ENCODE measurements at regions not wholly inside any gene's neighbourhood (a gene's known extent, or its start where the extent isn't known, plus 50 kb on each side); places are given as distances from the start of the nearest gene placed in this dataset.

GRCh38 chr3:106842151-106842550 is 535.1 kb upstream of the CCDC54 start:
- H3K36me3 ChIP-seq (ENCODE audit: control insufficient read depth in 4 of 4, insufficient read depth in 3 of 4, low read depth in 1 of 4, low read length in 3 of 4) = no peaks in the 10 kb centered on the region
- H3K27ac ChIP-seq (ENCODE audit: low read depth in 1 of 2, low read length in 2 of 2) = no peak overlapping the region
- H3K9me3 ChIP-seq (ENCODE audit: control insufficient read depth in 4 of 4, low read length in 3 of 4) = no peaks in the 10 kb centered on the region
- H3K9ac ChIP-seq (ENCODE audit: low read depth in 1 of 2, low read length in 2 of 2) = no peak overlapping the region
- no peaks in the 10 kb centered on the region for H3K27me3 ChIP-seq (ENCODE audit: control insufficient read depth in 4 of 4, insufficient read depth in 4 of 4, low read length in 3 of 4)
- TF ChIP-seq, protein P1, sequence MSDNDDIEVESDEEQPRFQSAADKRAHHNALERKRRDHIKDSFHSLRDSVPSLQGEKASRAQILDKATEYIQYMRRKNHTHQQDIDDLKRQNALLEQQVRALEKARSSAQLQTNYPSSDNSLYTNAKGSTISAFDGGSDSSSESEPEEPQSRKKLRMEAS (IDR thresholded peaks at IDR 0.05) = no peak
- TF ChIP-seq YY1 (IDR thresholded peaks at IDR 0.05) (no peak), FOXA2 (IDR thresholded peaks at IDR 0.05) (no peak), RAD21 (IDR thresholded peaks at IDR 0.05) (no peak), RXRA (IDR thresholded peaks at IDR 0.05) (no peak), NR2F2 (IDR thresholded peaks at IDR 0.05) (no peak), HNF4G (IDR thresholded peaks at IDR 0.05) (no peak), CTCF (IDR thresholded peaks at IDR 0.05; ENCODE audit: low read depth, low read length, missing input control) (no peak), ATF3 (IDR thresholded peaks at IDR 0.05) (no peak), TAF1 (conservative IDR thresholded peaks at IDR 0.05) (no peak)
- TF ChIP-seq, protein P2, sequence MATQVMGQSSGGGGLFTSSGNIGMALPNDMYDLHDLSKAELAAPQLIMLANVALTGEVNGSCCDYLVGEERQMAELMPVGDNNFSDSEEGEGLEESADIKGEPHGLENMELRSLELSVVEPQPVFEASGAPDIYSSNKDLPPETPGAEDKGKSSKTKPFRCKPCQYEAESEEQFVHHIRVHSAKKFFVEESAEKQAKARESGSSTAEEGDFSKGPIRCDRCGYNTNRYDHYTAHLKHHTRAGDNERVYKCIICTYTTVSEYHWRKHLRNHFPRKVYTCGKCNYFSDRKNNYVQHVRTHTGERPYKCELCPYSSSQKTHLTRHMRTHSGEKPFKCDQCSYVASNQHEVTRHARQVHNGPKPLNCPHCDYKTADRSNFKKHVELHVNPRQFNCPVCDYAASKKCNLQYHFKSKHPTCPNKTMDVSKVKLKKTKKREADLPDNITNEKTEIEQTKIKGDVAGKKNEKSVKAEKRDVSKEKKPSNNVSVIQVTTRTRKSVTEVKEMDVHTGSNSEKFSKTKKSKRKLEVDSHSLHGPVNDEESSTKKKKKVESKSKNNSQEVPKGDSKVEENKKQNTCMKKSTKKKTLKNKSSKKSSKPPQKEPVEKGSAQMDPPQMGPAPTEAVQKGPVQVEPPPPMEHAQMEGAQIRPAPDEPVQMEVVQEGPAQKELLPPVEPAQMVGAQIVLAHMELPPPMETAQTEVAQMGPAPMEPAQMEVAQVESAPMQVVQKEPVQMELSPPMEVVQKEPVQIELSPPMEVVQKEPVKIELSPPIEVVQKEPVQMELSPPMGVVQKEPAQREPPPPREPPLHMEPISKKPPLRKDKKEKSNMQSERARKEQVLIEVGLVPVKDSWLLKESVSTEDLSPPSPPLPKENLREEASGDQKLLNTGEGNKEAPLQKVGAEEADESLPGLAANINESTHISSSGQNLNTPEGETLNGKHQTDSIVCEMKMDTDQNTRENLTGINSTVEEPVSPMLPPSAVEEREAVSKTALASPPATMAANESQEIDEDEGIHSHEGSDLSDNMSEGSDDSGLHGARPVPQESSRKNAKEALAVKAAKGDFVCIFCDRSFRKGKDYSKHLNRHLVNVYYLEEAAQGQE (IDR thresholded peaks at IDR 0.05) = no peak
- H3K4me3 ChIP-seq (ENCODE audit: low read depth in 1 of 3, low read length in 3 of 3) = no peak overlapping the region
- no peaks in the 10 kb centered on the region for H3K4me1 ChIP-seq (ENCODE audit: control insufficient read depth in 4 of 4, insufficient read depth in 4 of 4, low read length in 3 of 4)
- no peak for DNase-seq (ENCODE audit: low spot score)
- 47% methylated on average over 2 of the region's 2 CpGs for WGBS

GRCh38 chr3:106844638-106845037 is 532.6 kb upstream of the CCDC54 start:
- TF ChIP-seq HNF4G (IDR thresholded peaks at IDR 0.05) (no peak), ATF3 (IDR thresholded peaks at IDR 0.05) (no peak), HNF4A (conservative IDR thresholded peaks at IDR 0.05) (no peak), GABPA (IDR thresholded peaks at IDR 0.05 in 1 of 2, conservative IDR thresholded peaks at IDR 0.05 in 1 of 2) (no peak), EGR1 (IDR thresholded peaks at IDR 0.05; ENCODE audit: low read depth in 2 of 2) (no peak)
- DNase-seq (ENCODE audit: low spot score) = no peak
- no peak overlapping the region for H3K4me3 ChIP-seq (ENCODE audit: low read depth in 1 of 3, low read length in 3 of 3)

More at GRCh38 chr3:106844638-106845037, 532.6 kb upstream of the CCDC54 start:
- H3K9me3 ChIP-seq (ENCODE audit: control insufficient read depth in 4 of 4, low read length in 3 of 4) = no peaks in the 10 kb centered on the region
- no peak overlapping the region for H3K27ac ChIP-seq (ENCODE audit: low read depth in 1 of 2, low read length in 2 of 2)
- no peak overlapping the region for H3K9ac ChIP-seq (ENCODE audit: low read depth in 1 of 2, low read length in 2 of 2)
- no peaks in the 10 kb centered on the region for H3K4me1 ChIP-seq (ENCODE audit: control insufficient read depth in 4 of 4, insufficient read depth in 4 of 4, low read length in 3 of 4)
- H3K36me3 ChIP-seq (ENCODE audit: control insufficient read depth in 4 of 4, insufficient read depth in 3 of 4, low read depth in 1 of 4, low read length in 3 of 4) = no peaks in the 10 kb centered on the region
- no peaks in the 10 kb centered on the region for H3K27me3 ChIP-seq (ENCODE audit: control insufficient read depth in 4 of 4, insufficient read depth in 4 of 4, low read length in 3 of 4)

Data from liver (tissue), 8 donors.